DOHH2 (cell line): ENCODE measurements at regions not wholly inside any gene's neighbourhood (a gene's known extent, or its start where the extent isn't known, plus 50 kb on each side); places are given as distances from the start of the nearest gene placed in this dataset.
"Not testable (repeated sequence)": the region's sequence is repeated elsewhere in the genome, so short reads cannot be mapped to it uniquely, and the experiment has no call there.

Experiments
- CTCF ChIP-seq: fragments of 200-600 bp; sonication (generic); IDR thresholded peaks from one replicate; pipeline ENCODE4 v1.5.1; 2014; ENCODE audit warnings: antibody characterized with exemption, mild to moderate bottlenecking, low read depth, low read length; ENCODE audit not compliant: poor library complexity, severe bottlenecking
- EZH2phosphoT487 ChIP-seq: fragments of 200-600 bp; sonication (generic); IDR thresholded peaks from 2 replicates; pipeline ENCODE4 v1.6.1; 2017; ENCODE audit warnings: borderline replicate concordance, mild to moderate bottlenecking, antibody characterized with exemption, low read length, moderate library complexity, mixed read lengths

GRCh38 chr7:14967376-14967775 lies 64.8 kb upstream of the DGKB start:
- TF ChIP-seq CTCF, EZH2phosphoT487: not testable (repeated sequence)
